Superior temporal gyrus (tissue), 1 donor: ENCODE measurements at regions not wholly inside any gene's neighbourhood (a gene's known extent, or its start where the extent isn't known, plus 50 kb on each side); places are given as distances from the start of the nearest gene placed in this dataset.

ENCODE experiments used
- DNase-seq: peaks from one replicate; pipeline ENCODE4 v3.0.0-alpha.2; 2016; ENCODE audit errors: extremely low spot score

DNA sequence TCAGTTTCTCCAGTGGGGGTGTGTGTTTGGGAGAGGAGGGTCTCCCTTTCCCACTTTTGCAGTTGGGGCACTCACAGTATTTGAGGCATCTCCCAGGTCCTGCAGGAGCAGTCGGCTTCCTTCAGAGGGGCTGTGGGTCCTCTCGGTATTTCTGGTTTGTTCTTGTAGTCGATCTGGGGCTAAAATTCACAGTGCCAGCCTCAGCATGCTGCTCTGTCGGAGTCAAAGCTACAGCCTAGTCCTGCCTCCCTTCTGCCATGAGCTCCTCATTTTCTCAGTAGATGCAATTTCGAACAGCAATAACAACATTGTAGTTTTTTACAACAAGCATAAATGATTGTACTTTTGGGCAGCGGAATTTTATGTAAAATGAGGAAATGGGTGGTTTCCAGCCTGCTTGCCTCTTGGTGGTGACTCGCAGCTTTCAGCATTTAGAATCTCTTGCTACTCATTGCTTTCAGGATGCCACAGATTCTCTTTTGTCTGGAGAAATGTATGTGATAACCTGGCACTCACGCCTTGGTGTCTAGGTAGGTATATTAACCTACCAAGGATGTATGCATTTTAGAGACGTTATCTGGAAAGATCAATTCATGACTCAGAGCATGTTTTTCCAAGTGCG lies 82.4 kb upstream of the C21orf91 start:
- DNase-seq: peak; percentile 23

DNA sequence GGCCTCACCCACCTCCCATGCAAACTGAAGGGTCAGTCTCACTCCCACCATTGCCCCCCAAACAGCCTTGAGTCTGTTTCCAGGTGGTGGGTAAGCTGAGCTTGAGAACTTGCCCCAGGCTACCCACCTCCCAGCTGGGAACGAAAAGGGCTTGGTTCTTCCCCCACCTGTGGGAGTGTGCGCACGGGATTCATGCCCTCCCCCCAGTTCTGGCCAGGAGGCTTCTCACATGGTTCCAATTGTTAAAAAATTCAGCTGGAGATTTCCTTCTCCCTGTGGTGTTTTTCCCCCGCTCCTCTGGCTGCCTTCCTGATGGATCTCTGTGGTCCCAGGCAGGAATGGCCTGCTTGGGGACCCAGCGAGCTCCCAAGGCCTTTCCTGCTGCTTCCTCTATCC lies 81.8 kb upstream of the C21orf91 start:
- DNase-seq: no peak

DNA sequence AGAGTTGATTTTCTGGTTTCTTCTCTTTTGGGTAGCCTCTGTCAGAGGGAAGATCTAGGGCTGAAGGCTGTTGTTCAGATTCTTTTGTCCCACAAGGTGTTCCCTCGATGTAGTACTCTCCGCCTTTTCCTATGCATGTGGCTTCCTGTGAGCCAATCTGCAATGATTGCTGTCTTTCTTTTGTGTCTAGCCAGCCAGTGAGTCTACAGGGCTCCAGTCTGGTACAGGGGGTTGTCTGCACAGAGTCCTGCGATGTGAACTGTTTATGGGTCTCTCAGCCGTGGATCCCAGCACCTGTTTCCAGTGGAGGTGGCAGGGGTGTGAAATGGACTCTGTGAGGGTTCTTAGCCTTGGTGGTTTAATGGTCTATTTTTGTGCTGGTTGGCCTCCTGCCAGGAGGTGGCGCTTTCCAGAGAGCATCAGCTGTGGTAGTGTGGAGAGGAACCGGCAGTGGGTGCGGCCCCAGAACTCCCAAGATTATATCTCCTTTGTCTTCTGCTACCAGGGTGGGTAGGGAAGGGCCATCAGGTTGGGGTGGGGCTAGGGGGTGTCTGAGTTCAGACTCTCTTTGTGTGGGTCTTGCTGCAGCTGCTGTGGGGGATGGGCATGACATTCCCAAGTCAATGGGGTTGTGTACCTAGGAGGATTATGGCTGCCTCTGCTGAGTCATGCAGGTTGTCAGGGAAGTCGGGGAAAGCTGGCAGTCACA lies 81.3 kb upstream of the C21orf91 start:
- no peak for DNase-seq

DNA sequence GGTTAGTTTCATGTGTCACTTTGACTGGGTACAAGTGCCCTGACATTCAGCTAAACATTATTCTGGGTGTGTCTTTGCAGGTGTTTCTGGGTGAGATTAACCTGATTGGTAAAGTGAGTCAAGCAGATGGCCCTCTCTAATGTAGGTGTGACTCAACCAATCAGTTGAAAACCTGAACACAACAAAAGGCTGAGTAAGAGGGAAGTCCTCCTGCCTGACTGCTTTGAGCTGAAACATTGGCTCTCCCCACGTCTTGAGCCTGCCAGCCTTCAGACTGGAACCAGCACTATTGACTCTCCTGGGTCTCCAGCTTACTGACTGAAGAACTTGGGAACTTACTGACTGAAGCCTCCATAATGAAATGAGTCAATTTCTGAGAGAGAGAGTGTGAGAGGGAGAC lies 70.0 kb upstream of the C21orf91 start:
- no peak for DNase-seq

DNA sequence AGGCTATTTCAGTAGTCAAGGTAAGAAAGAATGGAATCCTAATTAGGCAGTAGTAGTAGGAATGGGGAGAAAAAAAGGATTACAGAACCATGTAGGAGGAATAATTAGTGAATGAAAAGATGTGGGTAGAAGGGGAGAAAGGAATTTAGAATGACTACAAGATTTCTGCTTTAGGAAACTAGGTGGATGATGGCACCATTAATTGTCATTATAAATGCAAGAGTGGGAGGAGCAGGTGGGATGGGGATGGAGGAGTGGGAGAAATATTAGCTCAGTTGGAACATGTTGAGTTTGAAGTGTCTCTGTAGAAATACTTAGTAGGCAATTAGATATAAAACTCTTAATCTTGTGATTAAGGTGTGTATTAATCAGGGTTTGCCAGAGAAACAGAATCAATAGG lies 50.0 kb upstream of the C21orf91 start:
- DNase-seq: no peak
